ENCODE measurements at regions not wholly inside any gene's neighbourhood (a gene's known extent, or its start where the extent isn't known, plus 50 kb on each side); places are given as distances from the start of the nearest gene placed in this dataset.

GRCh38 chrX:74178536-74178935, 125.4 kb upstream of the ZCCHC13 start:
- DNase-seq (ENCODE audit: low spot score): no peak
- in situ Hi-C loops (cut with MboI; ENCODE audit: low sequenced_read_pairs, unreplicated experiment): no loop called here
- TF ChIP-seq CTCF (IDR thresholded peaks at IDR 0.05; ENCODE audit: borderline replicate concordance, control extremely low read depth, extremely low read depth, insufficient read depth, missing control alignments): no peak

- DNase-seq (ENCODE audit: low spot score): no peak
- TF ChIP-seq CTCF (IDR thresholded peaks at IDR 0.05; ENCODE audit: borderline replicate concordance, control extremely low read depth, extremely low read depth, insufficient read depth, missing control alignments): no peak
- in situ Hi-C loops (cut with MboI; ENCODE audit: low sequenced_read_pairs, unreplicated experiment): no loop called here
Observed at GRCh38 chrX:74171465-74171864, 132.5 kb upstream of the ZCCHC13 start.

GRCh38 chrX:74162199-74162598, 141.8 kb upstream of the ZCCHC13 start:
- in situ Hi-C loops (cut with MboI; ENCODE audit: low sequenced_read_pairs, unreplicated experiment): no loop called here
- DNase-seq (ENCODE audit: low spot score): no peak
- TF ChIP-seq CTCF (IDR thresholded peaks at IDR 0.05; ENCODE audit: borderline replicate concordance, control extremely low read depth, extremely low read depth, insufficient read depth, missing control alignments): no peak

- no peak for TF ChIP-seq CTCF (IDR thresholded peaks at IDR 0.05; ENCODE audit: borderline replicate concordance, control extremely low read depth, extremely low read depth, insufficient read depth, missing control alignments)
- in situ Hi-C loops (cut with MboI; ENCODE audit: low sequenced_read_pairs, unreplicated experiment): no loop called here
- no peak for DNase-seq (ENCODE audit: low spot score)
Observed at GRCh38 chrX:74160816-74161215, 143.2 kb upstream of the ZCCHC13 start.

GRCh38 chrX:74160358-74160757, 143.6 kb upstream of the ZCCHC13 start:
- in situ Hi-C loops (cut with MboI; ENCODE audit: low sequenced_read_pairs, unreplicated experiment): no loop called here
- no peak for DNase-seq (ENCODE audit: low spot score)
- TF ChIP-seq CTCF (IDR thresholded peaks at IDR 0.05; ENCODE audit: borderline replicate concordance, control extremely low read depth, extremely low read depth, insufficient read depth, missing control alignments): no peak

GRCh38 chrX:74147439-74147838, 156.5 kb upstream of the ZCCHC13 start:
- in situ Hi-C loops (cut with MboI; ENCODE audit: low sequenced_read_pairs, unreplicated experiment): no loop called here
- TF ChIP-seq CTCF (IDR thresholded peaks at IDR 0.05; ENCODE audit: borderline replicate concordance, control extremely low read depth, extremely low read depth, insufficient read depth, missing control alignments): no peak
- no peak for DNase-seq (ENCODE audit: low spot score)

- in situ Hi-C loops (cut with MboI; ENCODE audit: low sequenced_read_pairs, unreplicated experiment): no loop called here
- no peak for TF ChIP-seq CTCF (IDR thresholded peaks at IDR 0.05; ENCODE audit: borderline replicate concordance, control extremely low read depth, extremely low read depth, insufficient read depth, missing control alignments)
Observed at GRCh38 chrX:74138943-74139342, 165.0 kb upstream of the ZCCHC13 start.

More at GRCh38 chrX:74138943-74139342, 165.0 kb upstream of the ZCCHC13 start:
- no peak for DNase-seq (ENCODE audit: low spot score)

Measured in GM13976 (cell line).